DOHH2 (cell line): ENCODE measurements at regions not wholly inside any gene's neighbourhood (a gene's known extent, or its start where the extent isn't known, plus 50 kb on each side); places are given as distances from the start of the nearest gene placed in this dataset.

ENCODE experiments used
- H3F3A ChIP-seq: fragments of 200-600 bp; sonication (generic), shearing (Covaris generic); 2 replicates; pipeline ENCODE4 v1.6.0; 2016; ENCODE audit warnings: antibody characterized with exemption, mild to moderate bottlenecking; ENCODE audit not compliant: control insufficient read depth, insufficient read depth
- H3K27ac ChIP-seq: fragments of 200-600 bp; sonication (generic); 2 replicates; pipeline ENCODE4 v1.5.1; 2014; ENCODE audit warnings: low read depth, mild to moderate bottlenecking, low read length, moderate library complexity
- H3K27me3 ChIP-seq: fragments of 200-600 bp; sonication (generic); 2 replicates; pipeline ENCODE4 v1.6.1; 2014; ENCODE audit warnings: mild to moderate bottlenecking, low read length, mixed read lengths; ENCODE audit not compliant: control insufficient read depth
- H3K36me3 ChIP-seq: fragments of 200-600 bp; sonication (generic); 2 replicates; pipeline ENCODE4 v1.6.1; 2014; ENCODE audit warnings: mild to moderate bottlenecking, low read length, moderate library complexity, mixed read lengths; ENCODE audit not compliant: control insufficient read depth
- H3K4me1 ChIP-seq: fragments of 200-600 bp; sonication (generic); 2 replicates; pipeline ENCODE4 v1.6.1; 2014; ENCODE audit warnings: mild to moderate bottlenecking, low read length, mixed read lengths; ENCODE audit not compliant: control insufficient read depth
- H3K4me2 ChIP-seq: fragments of 200-600 bp; sonication (generic); 2 replicates; pipeline ENCODE4 v1.6.0; 2014; ENCODE audit warnings: mild to moderate bottlenecking, low read length, moderate library complexity
- H3K4me3 ChIP-seq: fragments of 200-600 bp; sonication (generic); 2 replicates; pipeline ENCODE4 v1.5.1; 2014; ENCODE audit warnings: mild to moderate bottlenecking, low read length, mixed read lengths
- H3K79me2 ChIP-seq: fragments of 200-600 bp; sonication (generic); 2 replicates; pipeline ENCODE4 v1.6.1; 2014; ENCODE audit warnings: mild to moderate bottlenecking, low read length, mixed read lengths; ENCODE audit not compliant: control insufficient read depth
- H3K9me2 ChIP-seq: fragments of 200-600 bp; sonication (generic); replicated peaks from 2 replicates; pipeline ENCODE4 v1.6.1; 2014; ENCODE audit warnings: mild to moderate bottlenecking, low read length, mixed read lengths; ENCODE audit not compliant: control insufficient read depth
- H3K9me3 ChIP-seq: fragments of 200-600 bp; sonication (generic); 2 replicates; pipeline ENCODE4 v1.6.1; 2014; ENCODE audit warnings: antibody characterized with exemption, low read length, mixed read lengths; ENCODE audit not compliant: control insufficient read depth, insufficient read depth
- H4K20me1 ChIP-seq: fragments of 200-600 bp; sonication (generic); 2 replicates; pipeline ENCODE4 v1.6.0; 2014; ENCODE audit warnings: low read depth, mild to moderate bottlenecking, antibody characterized with exemption, low read length, moderate library complexity; ENCODE audit not compliant: control insufficient read depth, insufficient read depth
- CTCF ChIP-seq: fragments of 200-600 bp; sonication (generic); IDR thresholded peaks from one replicate; pipeline ENCODE4 v1.5.1; 2014; ENCODE audit warnings: antibody characterized with exemption, mild to moderate bottlenecking, low read depth, low read length; ENCODE audit not compliant: poor library complexity, severe bottlenecking
- EZH2phosphoT487 ChIP-seq: fragments of 200-600 bp; sonication (generic); IDR thresholded peaks from 2 replicates; pipeline ENCODE4 v1.6.1; 2017; ENCODE audit warnings: borderline replicate concordance, mild to moderate bottlenecking, antibody characterized with exemption, low read length, moderate library complexity, mixed read lengths

GRCh38 chr1:234732260-234732659 is 122.3 kb upstream of the IRF2BP2 start:
- Histone ChIP-seq H3K36me3 (no peaks in the 10 kb centered on the region), H3K4me1 (peaks cover 21% of the 10 kb centered on the region), H3K4me2 (no peak overlapping the region), H3F3A (0 out of 2 replicates have a peak, but pooled peaks cover under 1% of the 10 kb centered on the region), H3K27me3 (peaks cover 6% of the 10 kb centered on the region), H3K27ac (no peak overlapping the region), H3K79me2 (no peaks in the 10 kb centered on the region), H4K20me1 (no peaks in the 10 kb centered on the region), H3K9me3 (no peaks in the 10 kb centered on the region), H3K9me2 (no peaks in the 10 kb centered on the region), H3K4me3 (no peak overlapping the region)
- TF ChIP-seq CTCF (no peak), EZH2phosphoT487 (no peak)

GRCh38 chr1:234731569-234732085 is 121.6 kb upstream of the IRF2BP2 start:
- H3K4me3 ChIP-seq, result no peak overlapping the region
- H3K4me1 ChIP-seq, result peaks cover 28% of the 10 kb centered on the region
- peaks cover 4% of the 10 kb centered on the region; the same call in 1 of the 2 replicates for H3F3A ChIP-seq
- H4K20me1 ChIP-seq, result no peaks in the 10 kb centered on the region
- no peaks in the 10 kb centered on the region for H3K36me3 ChIP-seq
- TF ChIP-seq CTCF (no peak), EZH2phosphoT487 (no peak)
- H3K4me2 ChIP-seq, result no peak overlapping the region
- peaks cover 6% of the 10 kb centered on the region for H3K27me3 ChIP-seq
- no peaks in the 10 kb centered on the region for H3K9me3 ChIP-seq
- H3K9me2 ChIP-seq, result no peaks in the 10 kb centered on the region
- no peaks in the 10 kb centered on the region for H3K79me2 ChIP-seq
- no peak overlapping the region for H3K27ac ChIP-seq

- H3K27me3 ChIP-seq, result peaks cover 3% of the 10 kb centered on the region; the same call in 1 of the 2 replicates
- no peaks in the 10 kb centered on the region for H3K9me2 ChIP-seq
- H3K79me2 ChIP-seq, result no peaks in the 10 kb centered on the region
- H3F3A ChIP-seq, result peaks cover 4% of the 10 kb centered on the region; the same call in 1 of the 2 replicates
- H4K20me1 ChIP-seq, result no peaks in the 10 kb centered on the region
- H3K9me3 ChIP-seq, result no peaks in the 10 kb centered on the region
- H3K27ac ChIP-seq, result no peak overlapping the region
- no peak overlapping the region for H3K4me2 ChIP-seq
- no peaks in the 10 kb centered on the region for H3K36me3 ChIP-seq
- peaks cover 34% of the 10 kb centered on the region for H3K4me1 ChIP-seq
- no peak overlapping the region for H3K4me3 ChIP-seq
- TF ChIP-seq CTCF (no peak), EZH2phosphoT487 (no peak)
Measured at GRCh38 chr1:234730770-234731568, 121.0 kb upstream of the IRF2BP2 start.
